ENCODE measurements at regions not wholly inside any gene's neighbourhood (a gene's known extent, or its start where the extent isn't known, plus 50 kb on each side); places are given as distances from the start of the nearest gene placed in this dataset.

DNA sequence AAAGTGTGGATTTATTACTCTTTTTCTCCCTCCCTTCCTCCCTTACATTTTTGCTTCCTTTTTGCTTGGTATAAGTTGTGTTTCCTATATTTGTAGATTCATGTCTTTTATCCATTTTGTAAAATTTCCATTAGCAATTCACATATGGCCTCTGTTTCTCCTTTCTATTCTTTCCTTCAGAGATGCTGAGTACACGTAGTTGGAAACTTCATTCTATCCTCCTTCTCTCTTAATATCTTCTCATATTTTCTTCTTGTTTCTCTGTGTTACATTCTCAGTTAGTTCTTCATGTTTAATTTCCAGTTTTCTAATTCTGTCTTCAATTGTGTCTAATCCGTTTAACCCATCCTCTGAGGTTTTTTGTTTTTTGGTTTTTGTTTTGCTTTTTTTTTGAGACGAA lies 188.9 kb downstream of the ZIC5 start:
- Histone ChIP-seq H3K4me3 (no peak overlapping the region), H3K4me1 (no peaks in the 10 kb centered on the region), H3K36me3 (no peaks in the 10 kb centered on the region), H3K27ac (no peak overlapping the region), H3K27me3 (no peaks in the 10 kb centered on the region), H3K9ac (ENCODE audit: low read depth in 2 of 2, low read length in 2 of 2) (no peak overlapping the region), H3K9me3 (no peaks in the 10 kb centered on the region)
- TF ChIP-seq CTCF (IDR thresholded peaks at IDR 0.05), result no peak
- no peak for DNase-seq
- intact Hi-C loops (cut with DNase I), result no loop called here

DNA sequence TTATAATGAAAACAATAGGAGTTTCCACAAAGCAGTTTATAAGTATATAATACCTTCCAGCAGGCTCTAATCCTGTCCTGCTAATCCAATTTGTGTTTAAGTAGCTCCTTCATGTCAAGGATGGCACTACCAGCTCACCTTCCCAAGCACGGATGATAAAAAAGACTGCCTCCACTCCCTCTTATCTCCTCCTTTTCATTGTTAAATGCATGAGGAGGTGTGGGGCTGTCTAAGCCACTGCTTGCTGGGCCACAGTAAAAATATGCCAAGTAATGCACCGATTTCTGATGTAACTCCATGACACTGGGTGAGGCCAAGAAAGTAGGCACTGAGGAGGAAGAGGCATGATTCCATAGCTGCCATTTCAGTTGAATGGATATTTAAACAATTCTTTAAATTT lies 193.1 kb downstream of the ZIC5 start:
- intact Hi-C loops (cut with DNase I), result no loop called here
- no peak overlapping the region for H3K27ac ChIP-seq
- no peaks in the 10 kb centered on the region for H3K36me3 ChIP-seq
- TF ChIP-seq CTCF (IDR thresholded peaks at IDR 0.05), result no peak
- no peaks in the 10 kb centered on the region for H3K4me1 ChIP-seq
- H3K4me3 ChIP-seq, result no peak overlapping the region
- DNase-seq, result no peak
- H3K9ac ChIP-seq (ENCODE audit: low read depth in 2 of 2, low read length in 2 of 2), result no peak overlapping the region
- no peaks in the 10 kb centered on the region for H3K27me3 ChIP-seq
- no peaks in the 10 kb centered on the region for H3K9me3 ChIP-seq

DNA sequence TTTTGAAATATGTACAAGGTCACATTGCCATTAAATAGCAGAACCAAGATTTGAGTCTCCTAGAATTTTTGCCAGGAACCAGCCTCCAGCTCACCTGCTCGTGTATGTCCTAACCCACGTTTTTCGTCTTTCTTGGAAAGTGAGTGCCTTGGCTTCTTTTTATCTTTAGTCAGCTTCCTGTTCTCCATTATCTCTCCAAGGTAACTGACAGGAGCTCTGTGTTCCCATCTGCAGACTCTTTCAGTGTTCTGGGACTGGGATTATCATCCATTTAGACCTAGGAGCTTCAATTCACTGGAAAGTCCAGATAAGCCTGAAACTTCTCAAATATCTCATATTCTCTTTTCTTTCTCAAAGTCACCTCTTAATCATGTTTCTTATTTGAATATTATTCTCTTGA lies 193.7 kb downstream of the ZIC5 start:
- H3K4me1 ChIP-seq, result no peaks in the 10 kb centered on the region
- no peak overlapping the region for H3K4me3 ChIP-seq
- no peak for DNase-seq
- H3K27ac ChIP-seq, result no peak overlapping the region
- no peaks in the 10 kb centered on the region for H3K27me3 ChIP-seq
- H3K36me3 ChIP-seq, result no peaks in the 10 kb centered on the region
- intact Hi-C loops (cut with DNase I), result no loop called here
- no peaks in the 10 kb centered on the region for H3K9me3 ChIP-seq
- no peak overlapping the region for H3K9ac ChIP-seq (ENCODE audit: low read depth in 2 of 2, low read length in 2 of 2)
- no peak for TF ChIP-seq CTCF (IDR thresholded peaks at IDR 0.05)

DNA sequence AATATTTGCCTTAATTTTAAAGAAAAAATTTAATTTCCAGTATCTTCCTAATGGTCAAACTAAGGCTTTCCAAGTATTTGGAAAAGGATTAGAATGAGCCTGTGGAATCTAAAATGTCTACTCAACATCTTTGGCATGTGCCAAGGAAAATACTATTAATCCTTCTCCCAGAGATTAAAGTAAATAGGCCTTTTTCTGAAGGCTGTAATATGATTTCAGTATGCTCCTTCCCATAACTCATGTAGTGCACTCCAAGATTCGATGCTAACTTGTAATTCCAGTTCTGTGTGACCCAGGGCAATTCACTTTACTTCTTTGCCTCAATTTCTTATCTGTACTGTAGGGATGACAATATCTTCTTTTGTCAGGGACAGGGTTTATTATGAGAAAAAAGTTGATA lies 196.9 kb downstream of the ZIC5 start:
- no peaks in the 10 kb centered on the region for H3K27me3 ChIP-seq
- intact Hi-C loops (cut with DNase I), result no loop called here

GRCh38 chr13:99768986-99769385 lies 202.6 kb downstream of the ZIC5 start:
- Histone ChIP-seq H3K27me3 (no peaks in the 10 kb centered on the region), H3K9me3 (no peaks in the 10 kb centered on the region), H3K4me3 (no peak overlapping the region), H3K36me3 (no peaks in the 10 kb centered on the region), H3K9ac (ENCODE audit: low read depth in 2 of 2, low read length in 2 of 2) (no peak overlapping the region), H3K27ac (no peak overlapping the region), H3K4me1 (no peaks in the 10 kb centered on the region)
- no peak for DNase-seq
- intact Hi-C loops (cut with DNase I), result no loop called here
- no peak for TF ChIP-seq CTCF (IDR thresholded peaks at IDR 0.05)

More for the DNA sequence above, 196.9 kb downstream of the ZIC5 start:
- no peaks in the 10 kb centered on the region for H3K4me1 ChIP-seq
- H3K9ac ChIP-seq (ENCODE audit: low read depth in 2 of 2, low read length in 2 of 2), result no peak overlapping the region
- no peak for TF ChIP-seq CTCF (IDR thresholded peaks at IDR 0.05)
- H3K4me3 ChIP-seq, result no peak overlapping the region
- no peaks in the 10 kb centered on the region for H3K9me3 ChIP-seq
- DNase-seq, result no peak
- no peak overlapping the region for H3K27ac ChIP-seq
- H3K36me3 ChIP-seq, result no peaks in the 10 kb centered on the region

DNA sequence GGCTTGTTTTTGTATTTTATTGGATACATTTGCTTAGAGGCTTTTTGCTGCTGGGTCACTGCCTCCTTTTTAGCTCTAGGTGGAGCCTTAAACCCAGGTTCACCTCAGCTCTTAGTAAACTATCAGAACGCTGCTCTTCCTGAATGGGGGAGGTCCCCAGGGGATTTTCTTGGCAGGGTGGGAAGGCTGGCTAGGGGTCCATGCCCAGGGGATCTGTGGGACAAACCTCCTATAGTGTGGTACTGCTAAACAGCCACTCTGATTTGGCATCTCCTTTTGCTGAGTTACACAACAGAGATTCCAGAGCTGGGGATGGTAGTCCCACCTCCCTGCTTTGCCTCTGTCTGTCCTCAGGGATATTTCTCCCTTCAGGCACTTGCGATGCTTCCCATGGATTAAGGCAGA lies 204.9 kb downstream of the ZIC5 start:
- Histone ChIP-seq H3K36me3 (no peaks in the 10 kb centered on the region), H3K9ac (ENCODE audit: low read depth in 2 of 2, low read length in 2 of 2) (no peak overlapping the region), H3K27me3 (no peaks in the 10 kb centered on the region), H3K9me3 (no peaks in the 10 kb centered on the region), H3K4me1 (no peaks in the 10 kb centered on the region), H3K27ac (no peak overlapping the region), H3K4me3 (no peak overlapping the region)
- DNase-seq, result no peak
- TF ChIP-seq CTCF (IDR thresholded peaks at IDR 0.05), result no peak
- intact Hi-C loops (cut with DNase I), result no loop called here
